ENCODE measurements at regions not wholly inside any gene's neighbourhood (a gene's known extent, or its start where the extent isn't known, plus 50 kb on each side); places are given as distances from the start of the nearest gene placed in this dataset.

- DNase-seq = no peak
Observed at GRCh38 chr20:19958928-19959327, 58.2 kb upstream of the NAA20 start.

GRCh38 chr20:19960745-19961144 lies 56.4 kb upstream of the NAA20 start:
- no peak for DNase-seq

- DNase-seq = no peak
Observed at GRCh38 chr20:19961293-19961692, 55.9 kb upstream of the NAA20 start.

GRCh38 chr20:19962958-19963357 lies 54.2 kb upstream of the NAA20 start:
- DNase-seq = no peak

GRCh38 chr20:19964289-19965265 lies 52.6 kb upstream of the NAA20 start:
- DNase-seq = no peak

- DNase-seq = no peak
Observed at GRCh38 chr20:19966840-19967239, 50.3 kb upstream of the NAA20 start.
